Activated naive CD4-positive, alpha-beta T cell treated with anti-CD3 and anti-CD28 coated beads, Interleukin-2, amount 50 U/mL, for 24 hours (primary cell): ENCODE measurements at regions not wholly inside any gene's neighbourhood (a gene's known extent, or its start where the extent isn't known, plus 50 kb on each side); places are given as distances from the start of the nearest gene placed in this dataset.

Experiments used
- H3K27ac Mint-ChIP-seq: one replicate; pipeline ENCODE4 v1.8.0; 2021; ENCODE audit warnings: mild to moderate bottlenecking, mixed read lengths
- H3K27me3 Mint-ChIP-seq: one replicate; pipeline ENCODE4 v1.8.0; 2021; ENCODE audit warnings: mixed read lengths
- H3K36me3 Mint-ChIP-seq: one replicate; pipeline ENCODE4 v1.8.0; 2021; ENCODE audit warnings: mixed read lengths
- H3K4me1 Mint-ChIP-seq: one replicate; pipeline ENCODE4 v1.8.0; 2021; ENCODE audit warnings: mixed read lengths
- H3K4me3 Mint-ChIP-seq: one replicate; pipeline ENCODE4 v1.8.0; 2021; ENCODE audit warnings: mild to moderate bottlenecking, mixed read lengths
- H3K9me3 Mint-ChIP-seq: one replicate; pipeline ENCODE4 v1.8.0; 2021; ENCODE audit warnings: mixed read lengths

DNA sequence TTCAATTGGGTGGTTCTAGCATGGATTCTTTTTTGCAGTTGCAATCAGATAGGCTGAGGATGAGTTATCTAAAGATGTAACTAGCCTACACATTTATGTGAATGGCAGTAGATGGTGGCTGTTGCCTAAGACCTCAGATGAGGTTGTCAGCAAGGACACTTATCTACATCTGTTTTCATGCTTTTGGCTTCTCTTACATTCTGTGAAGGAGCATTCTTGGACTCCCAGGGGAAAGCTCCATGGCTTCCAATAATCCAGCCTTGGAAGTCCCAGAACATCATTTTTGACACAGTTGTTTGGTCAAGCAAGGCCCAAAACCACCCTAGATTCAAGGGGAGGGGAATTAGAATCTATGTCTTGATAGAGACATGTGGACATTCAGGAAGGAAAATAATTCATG is 332.2 kb upstream of the RBMS3 start:
- Mint-ChIP-seq H3K27me3 (no peaks in the 10 kb centered on the region), H3K4me1 (no peaks in the 10 kb centered on the region), H3K9me3 (no peaks in the 10 kb centered on the region), H3K27ac (no peak overlapping the region), H3K4me3 (no peak overlapping the region), H3K36me3 (no peaks in the 10 kb centered on the region)

DNA sequence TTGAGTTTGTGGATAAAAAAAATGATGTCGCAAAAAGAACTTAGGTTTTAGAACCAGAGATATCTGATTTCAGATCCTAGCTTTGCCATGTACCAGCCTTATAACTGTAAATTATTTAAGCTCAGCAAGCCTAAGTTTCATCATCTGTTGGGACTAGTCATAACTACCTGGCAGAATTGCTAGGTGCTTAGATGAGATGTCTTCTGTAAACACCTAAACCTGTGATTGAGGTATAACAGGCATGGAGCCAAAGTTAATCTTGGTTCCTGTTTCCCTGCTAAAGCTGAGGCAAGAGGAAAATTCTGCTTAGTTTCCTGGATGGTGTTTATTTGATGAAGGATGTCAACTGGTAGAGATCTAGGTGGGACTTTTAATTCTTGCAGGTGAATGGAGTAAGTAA is 331.3 kb upstream of the RBMS3 start:
- no peaks in the 10 kb centered on the region for H3K36me3 Mint-ChIP-seq
- no peaks in the 10 kb centered on the region for H3K27me3 Mint-ChIP-seq
- H3K4me3 Mint-ChIP-seq: no peak overlapping the region
- H3K27ac Mint-ChIP-seq: no peak overlapping the region
- no peaks in the 10 kb centered on the region for H3K9me3 Mint-ChIP-seq
- no peaks in the 10 kb centered on the region for H3K4me1 Mint-ChIP-seq

DNA sequence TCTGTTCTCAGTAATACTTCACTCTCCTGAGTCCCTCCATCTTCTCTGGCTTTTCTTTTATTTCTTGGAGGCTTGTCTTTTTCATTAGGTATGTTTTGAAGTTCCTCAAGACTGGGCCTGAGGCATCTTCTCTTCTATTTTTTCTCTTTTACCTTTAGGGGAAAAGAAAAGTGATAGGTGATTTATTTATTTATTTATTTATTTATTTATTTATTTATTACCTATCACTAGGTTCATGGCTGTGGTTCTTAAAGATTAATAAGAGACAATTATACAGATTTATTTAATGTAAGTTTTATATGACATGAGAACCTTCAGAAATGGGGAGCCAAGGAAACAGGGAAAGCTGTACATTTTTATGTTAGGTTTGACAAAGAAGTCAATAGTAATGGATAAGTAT is 330.3 kb upstream of the RBMS3 start:
- H3K36me3 Mint-ChIP-seq: no peaks in the 10 kb centered on the region
- H3K9me3 Mint-ChIP-seq: no peaks in the 10 kb centered on the region
- H3K27me3 Mint-ChIP-seq: no peaks in the 10 kb centered on the region
- H3K4me3 Mint-ChIP-seq: no peak overlapping the region
- H3K4me1 Mint-ChIP-seq: no peaks in the 10 kb centered on the region
- no peak overlapping the region for H3K27ac Mint-ChIP-seq

DNA sequence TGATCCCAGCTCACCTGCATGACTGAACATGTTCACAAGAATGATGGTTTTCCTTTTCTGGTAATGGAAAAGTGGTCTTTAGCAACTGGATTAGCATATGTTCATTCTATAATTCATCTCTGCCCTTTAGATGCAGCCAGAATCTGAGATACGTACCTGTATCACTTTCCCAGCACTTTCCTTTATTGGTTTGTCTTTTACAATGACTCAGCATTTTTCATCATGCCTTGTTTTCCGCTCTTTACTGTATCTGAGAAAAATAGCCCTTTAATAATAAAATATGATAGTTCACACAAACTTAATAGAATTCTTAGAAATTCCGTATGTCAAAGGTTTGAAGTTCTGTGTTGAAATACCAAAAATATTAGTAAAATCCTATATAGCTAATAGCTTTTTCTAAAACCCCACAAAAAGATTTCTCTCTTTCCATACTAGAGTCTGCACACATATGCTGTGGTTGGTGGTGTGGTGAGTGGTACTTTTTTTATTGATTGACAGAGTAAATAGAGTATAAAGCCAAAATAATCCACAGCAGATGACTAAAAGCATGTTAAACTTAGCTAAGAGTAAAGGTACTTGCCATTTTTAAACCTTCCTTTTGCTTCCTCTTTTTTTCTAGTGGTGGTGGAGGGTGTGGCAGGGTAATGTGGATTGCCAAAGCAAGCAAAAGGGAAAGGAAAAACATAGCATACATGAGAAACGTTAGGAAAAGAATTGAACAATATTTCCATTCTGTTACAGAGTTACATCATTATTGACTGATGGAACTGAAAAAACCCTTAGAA is 328.9 kb upstream of the RBMS3 start:
- no peak overlapping the region for H3K4me3 Mint-ChIP-seq
- no peaks in the 10 kb centered on the region for H3K9me3 Mint-ChIP-seq
- no peak overlapping the region for H3K27ac Mint-ChIP-seq
- no peaks in the 10 kb centered on the region for H3K36me3 Mint-ChIP-seq
- H3K4me1 Mint-ChIP-seq: no peaks in the 10 kb centered on the region
- no peaks in the 10 kb centered on the region for H3K27me3 Mint-ChIP-seq

DNA sequence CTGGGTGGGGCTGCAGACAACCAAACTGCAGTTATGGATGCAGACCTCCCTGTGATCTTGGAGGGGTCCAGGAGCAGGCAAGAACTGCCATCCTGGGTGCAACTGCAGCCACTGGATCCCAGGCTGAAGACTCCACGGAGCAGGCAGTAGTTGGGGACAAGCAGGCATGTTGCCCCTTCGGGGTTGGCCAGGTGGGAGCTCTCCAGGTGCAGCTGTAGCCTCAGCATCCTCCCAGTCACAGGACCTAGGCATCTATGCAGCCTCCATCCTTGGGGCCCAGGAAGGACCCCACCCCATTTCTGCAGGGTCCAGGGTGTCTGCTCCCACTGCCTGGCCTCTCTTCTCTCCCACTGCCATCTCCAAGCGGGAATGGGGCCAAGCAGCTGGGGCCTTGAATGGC is 322.2 kb upstream of the RBMS3 start:
- no peaks in the 10 kb centered on the region for H3K36me3 Mint-ChIP-seq
- no peaks in the 10 kb centered on the region for H3K4me1 Mint-ChIP-seq
- no peak overlapping the region for H3K4me3 Mint-ChIP-seq
- H3K27me3 Mint-ChIP-seq: peaks cover 1% of the 10 kb centered on the region
- no peaks in the 10 kb centered on the region for H3K9me3 Mint-ChIP-seq
- H3K27ac Mint-ChIP-seq: no peak overlapping the region

DNA sequence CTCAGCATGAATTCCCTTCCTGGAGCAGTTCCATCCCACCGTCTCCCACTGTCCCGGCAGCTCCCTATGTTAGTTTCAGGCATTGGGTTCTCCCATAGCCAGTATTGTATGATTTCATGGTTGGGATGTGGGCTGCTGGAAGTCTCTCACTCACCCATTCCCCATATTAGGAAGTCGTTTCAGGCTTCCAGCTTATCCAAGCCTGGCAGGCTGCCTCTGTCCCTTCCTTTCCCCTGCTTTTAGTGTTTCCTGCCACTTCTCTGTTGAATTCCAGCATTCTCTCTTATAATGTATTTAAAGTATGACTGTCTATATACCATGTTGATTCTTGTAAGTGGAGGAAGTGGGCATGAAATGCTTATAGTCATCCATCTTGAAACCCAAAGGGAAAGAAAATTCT is 309.7 kb upstream of the RBMS3 start:
- no peaks in the 10 kb centered on the region for H3K4me1 Mint-ChIP-seq
- no peak overlapping the region for H3K4me3 Mint-ChIP-seq
- H3K27ac Mint-ChIP-seq: no peak overlapping the region
- H3K27me3 Mint-ChIP-seq: no peaks in the 10 kb centered on the region
- peaks cover 30% of the 10 kb centered on the region for H3K9me3 Mint-ChIP-seq
- peaks cover 2% of the 10 kb centered on the region for H3K36me3 Mint-ChIP-seq

DNA sequence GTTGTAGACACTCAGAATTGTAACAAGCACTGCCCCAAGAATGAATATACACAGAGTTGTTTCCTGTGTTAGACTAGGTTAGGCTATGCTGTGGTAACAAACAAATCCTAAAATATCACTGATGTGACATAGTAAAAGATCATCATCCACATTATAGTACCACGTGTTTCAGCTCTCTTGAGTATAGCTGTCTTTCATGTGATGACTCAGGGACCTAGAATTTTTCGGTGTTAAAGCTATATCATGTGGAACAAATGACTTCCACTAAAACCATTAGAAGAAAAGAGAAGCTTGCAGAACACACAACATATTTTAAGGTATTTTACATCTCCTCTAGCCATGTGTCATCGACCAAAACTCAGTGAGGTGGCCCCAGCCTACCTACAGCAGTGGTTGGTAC is 307.9 kb upstream of the RBMS3 start:
- Mint-ChIP-seq H3K4me3 (no peak overlapping the region), H3K27ac (no peak overlapping the region)

DNA sequence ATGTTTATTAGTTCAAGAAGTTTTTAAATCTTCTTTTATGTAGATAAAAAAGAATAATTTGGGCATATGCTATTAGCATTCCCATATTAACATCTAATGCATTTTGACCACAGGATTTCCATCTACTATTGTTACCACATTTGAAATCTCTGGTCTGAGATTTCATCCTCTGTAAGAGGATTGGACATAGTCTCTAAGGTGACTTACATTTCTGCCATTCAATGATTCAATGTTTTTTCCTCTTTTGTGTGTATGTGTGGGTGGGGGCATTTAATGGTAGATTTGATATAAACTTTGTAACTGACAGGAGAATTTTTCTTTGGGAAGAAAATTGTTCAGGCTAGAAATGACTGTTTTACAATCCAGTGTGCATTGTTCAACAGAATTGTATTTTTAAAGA is 307.3 kb upstream of the RBMS3 start:
- no peaks in the 10 kb centered on the region for H3K27me3 Mint-ChIP-seq
- no peaks in the 10 kb centered on the region for H3K4me1 Mint-ChIP-seq
- no peak overlapping the region for H3K27ac Mint-ChIP-seq
- peaks cover 18% of the 10 kb centered on the region for H3K9me3 Mint-ChIP-seq
- no peak overlapping the region for H3K4me3 Mint-ChIP-seq
- H3K36me3 Mint-ChIP-seq: no peaks in the 10 kb centered on the region

More for the DNA sequence above, 307.9 kb upstream of the RBMS3 start:
- Mint-ChIP-seq H3K9me3 (peaks cover 20% of the 10 kb centered on the region), H3K4me1 (no peaks in the 10 kb centered on the region), H3K27me3 (no peaks in the 10 kb centered on the region), H3K36me3 (no peaks in the 10 kb centered on the region)

DNA sequence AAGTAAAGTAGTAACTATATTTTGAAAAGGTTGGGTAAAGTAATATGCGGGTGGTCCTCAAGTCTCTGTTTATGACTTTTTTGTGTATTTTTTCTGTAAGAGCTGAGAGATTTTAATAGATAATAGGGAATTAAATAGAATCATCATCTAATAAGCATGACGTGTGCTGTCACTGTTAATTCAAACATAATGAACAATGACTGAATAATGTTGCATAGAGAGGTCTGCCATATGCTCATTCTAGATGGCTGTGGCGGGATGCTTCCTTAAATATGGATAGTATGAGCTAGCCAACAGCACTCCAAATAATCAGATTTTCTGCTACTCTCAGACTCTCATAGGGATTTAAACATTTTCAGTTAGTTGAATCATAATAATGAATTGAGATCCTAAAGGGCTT is 302.8 kb upstream of the RBMS3 start:
- Mint-ChIP-seq H3K9me3 (peaks cover 7% of the 10 kb centered on the region), H3K27ac (no peak overlapping the region), H3K27me3 (no peaks in the 10 kb centered on the region), H3K4me3 (no peak overlapping the region), H3K4me1 (no peaks in the 10 kb centered on the region), H3K36me3 (no peaks in the 10 kb centered on the region)

DNA sequence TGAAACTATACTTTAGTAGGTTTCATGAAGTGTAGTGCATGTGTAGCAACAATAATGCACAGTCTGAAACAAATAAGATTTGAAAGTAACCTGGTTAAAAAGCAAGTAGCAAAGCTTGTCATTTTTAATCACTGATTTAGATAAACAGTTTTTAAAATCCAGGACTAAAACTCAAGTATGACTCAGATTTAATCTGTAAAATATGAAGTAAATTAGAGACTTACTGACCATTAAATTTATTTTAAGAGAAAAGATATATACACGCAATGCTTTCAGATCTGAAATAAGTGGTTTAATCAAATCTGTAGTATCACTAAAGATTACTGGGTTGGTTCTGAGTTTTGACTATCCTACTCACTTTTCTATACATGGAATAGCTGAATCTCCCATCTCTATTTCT is 300.7 kb upstream of the RBMS3 start:
- H3K36me3 Mint-ChIP-seq: no peaks in the 10 kb centered on the region

DNA sequence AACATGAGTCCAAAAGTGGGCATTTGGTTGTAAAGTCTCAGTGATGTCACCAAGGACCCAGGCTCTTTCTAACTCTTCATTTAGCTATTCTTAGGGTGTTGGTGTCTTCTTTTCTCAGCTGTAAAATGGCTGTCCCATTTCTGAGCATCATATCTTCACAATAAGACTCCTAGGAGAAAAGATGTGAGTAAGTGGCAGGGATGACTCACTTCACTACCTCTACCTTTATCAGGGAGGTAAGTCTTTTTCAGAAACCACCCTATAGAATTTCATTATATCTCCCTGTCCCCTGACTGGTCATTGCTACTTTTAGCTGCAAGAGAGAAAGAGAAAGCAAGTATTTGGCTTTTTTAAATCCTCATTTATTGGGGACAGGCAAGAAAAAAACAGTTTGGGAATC is 300.2 kb upstream of the RBMS3 start:
- no peaks in the 10 kb centered on the region for H3K27me3 Mint-ChIP-seq
- no peaks in the 10 kb centered on the region for H3K9me3 Mint-ChIP-seq
- no peak overlapping the region for H3K27ac Mint-ChIP-seq
- no peaks in the 10 kb centered on the region for H3K36me3 Mint-ChIP-seq
- no peaks in the 10 kb centered on the region for H3K4me1 Mint-ChIP-seq
- no peak overlapping the region for H3K4me3 Mint-ChIP-seq

More for the DNA sequence above, 300.7 kb upstream of the RBMS3 start:
- Mint-ChIP-seq H3K27ac (no peak overlapping the region), H3K4me3 (no peak overlapping the region), H3K4me1 (no peaks in the 10 kb centered on the region), H3K9me3 (no peaks in the 10 kb centered on the region), H3K27me3 (no peaks in the 10 kb centered on the region)

DNA sequence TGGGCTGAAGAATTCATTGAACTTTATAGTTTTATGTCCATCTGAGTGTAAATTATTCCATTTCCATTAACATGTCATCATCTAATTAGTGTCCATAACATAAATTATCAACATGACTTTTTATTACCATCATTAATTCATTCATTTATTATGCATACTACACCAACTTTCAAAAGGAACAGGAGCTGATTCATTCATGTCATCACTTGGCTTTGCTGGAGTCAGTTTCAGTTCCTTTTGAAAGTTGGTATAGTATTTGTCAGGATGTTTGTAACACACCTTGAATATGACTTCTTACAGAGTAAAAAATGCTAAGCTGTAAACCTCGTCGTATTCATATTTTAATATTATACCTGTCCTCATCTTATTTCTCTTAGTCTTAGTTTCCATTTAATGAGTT is 298.0 kb upstream of the RBMS3 start:
- H3K4me1 Mint-ChIP-seq: no peaks in the 10 kb centered on the region
- H3K9me3 Mint-ChIP-seq: no peaks in the 10 kb centered on the region
- no peaks in the 10 kb centered on the region for H3K27me3 Mint-ChIP-seq
- no peak overlapping the region for H3K4me3 Mint-ChIP-seq
- H3K36me3 Mint-ChIP-seq: no peaks in the 10 kb centered on the region
- H3K27ac Mint-ChIP-seq: no peak overlapping the region

DNA sequence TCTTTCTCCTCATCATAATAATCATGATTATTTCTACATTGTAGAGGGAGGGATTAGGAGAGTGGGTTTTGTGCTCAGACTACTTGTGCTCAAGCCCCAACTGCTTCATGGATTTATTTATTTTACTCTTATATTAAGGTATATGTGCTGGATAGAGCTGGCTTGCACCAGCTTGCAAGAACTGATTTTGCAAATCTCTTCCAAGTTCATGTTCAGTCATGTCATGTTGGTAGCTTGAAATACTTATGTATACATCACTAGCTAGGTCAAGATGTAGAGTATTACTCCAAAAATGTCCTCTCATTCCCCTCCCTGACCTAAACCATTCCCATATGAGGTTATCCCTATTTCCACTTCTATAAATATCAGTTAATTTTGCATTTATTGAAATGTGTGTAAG is 293.9 kb upstream of the RBMS3 start:
- Mint-ChIP-seq H3K9me3 (no peaks in the 10 kb centered on the region), H3K27me3 (no peaks in the 10 kb centered on the region), H3K36me3 (no peaks in the 10 kb centered on the region), H3K27ac (no peak overlapping the region), H3K4me3 (no peak overlapping the region), H3K4me1 (no peaks in the 10 kb centered on the region)

DNA sequence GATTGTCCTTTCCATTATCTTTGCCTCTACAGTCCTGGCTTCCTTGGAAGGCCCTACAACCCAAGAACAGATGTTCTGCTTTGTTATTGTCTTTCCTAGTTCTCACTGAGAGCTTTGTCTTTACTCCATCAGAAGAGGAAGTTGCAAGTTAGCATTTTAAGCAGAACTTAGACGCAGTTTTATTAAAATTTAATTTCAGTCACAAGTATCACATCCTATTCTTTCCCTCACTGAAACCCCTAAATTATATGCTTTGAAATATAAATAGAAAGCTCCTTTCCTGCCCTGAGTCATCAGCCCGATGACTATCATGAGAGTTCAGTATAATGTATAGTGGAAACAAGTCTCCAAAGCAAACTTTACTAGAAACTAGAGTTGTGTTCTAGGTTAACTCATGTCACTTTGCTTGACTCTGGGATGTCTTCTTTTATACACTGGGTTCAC is 291.2 kb upstream of the RBMS3 start:
- Mint-ChIP-seq H3K9me3 (no peaks in the 10 kb centered on the region), H3K4me3 (no peak overlapping the region), H3K27ac (no peak overlapping the region), H3K27me3 (no peaks in the 10 kb centered on the region), H3K36me3 (no peaks in the 10 kb centered on the region), H3K4me1 (no peaks in the 10 kb centered on the region)

DNA sequence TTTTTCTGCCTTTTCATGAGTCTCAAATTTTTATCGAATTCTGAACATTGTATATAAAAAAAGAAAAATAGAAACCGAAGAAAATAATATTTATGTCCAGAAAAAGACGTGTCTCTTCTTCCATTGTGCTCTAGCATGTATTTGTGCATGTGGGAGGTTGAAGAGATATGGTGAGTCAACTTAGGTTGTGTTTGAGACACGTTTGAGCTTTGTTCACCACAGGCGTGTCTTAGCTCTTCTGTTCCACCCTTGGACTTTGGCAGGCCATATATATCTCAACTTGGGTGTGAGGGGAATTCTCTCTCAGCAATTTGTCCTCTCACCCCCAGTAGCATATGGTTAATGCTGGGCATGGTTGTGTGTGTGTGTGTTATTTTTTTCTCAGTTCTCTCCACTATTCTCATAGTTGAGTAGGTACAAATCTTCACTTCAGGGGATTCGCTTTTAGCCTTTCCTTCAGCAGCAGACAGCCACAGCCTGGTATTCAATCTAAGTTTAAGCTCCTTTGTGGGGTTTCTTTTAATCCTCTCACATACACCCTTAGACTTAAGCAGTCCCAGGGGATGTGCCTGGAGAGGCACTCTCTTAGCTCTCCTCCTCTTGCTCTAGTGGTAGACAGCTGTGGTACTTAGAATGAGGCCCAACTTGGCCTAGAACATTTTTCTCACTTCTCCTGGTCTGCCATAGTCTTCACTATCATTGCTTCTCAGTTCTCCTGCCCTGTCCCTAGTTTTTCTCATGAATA is 286.5 kb upstream of the RBMS3 start:
- H3K9me3 Mint-ChIP-seq: no peaks in the 10 kb centered on the region
- no peaks in the 10 kb centered on the region for H3K4me1 Mint-ChIP-seq
- H3K27me3 Mint-ChIP-seq: no peaks in the 10 kb centered on the region
- H3K36me3 Mint-ChIP-seq: no peaks in the 10 kb centered on the region
- no peak overlapping the region for H3K27ac Mint-ChIP-seq
- H3K4me3 Mint-ChIP-seq: no peak overlapping the region

DNA sequence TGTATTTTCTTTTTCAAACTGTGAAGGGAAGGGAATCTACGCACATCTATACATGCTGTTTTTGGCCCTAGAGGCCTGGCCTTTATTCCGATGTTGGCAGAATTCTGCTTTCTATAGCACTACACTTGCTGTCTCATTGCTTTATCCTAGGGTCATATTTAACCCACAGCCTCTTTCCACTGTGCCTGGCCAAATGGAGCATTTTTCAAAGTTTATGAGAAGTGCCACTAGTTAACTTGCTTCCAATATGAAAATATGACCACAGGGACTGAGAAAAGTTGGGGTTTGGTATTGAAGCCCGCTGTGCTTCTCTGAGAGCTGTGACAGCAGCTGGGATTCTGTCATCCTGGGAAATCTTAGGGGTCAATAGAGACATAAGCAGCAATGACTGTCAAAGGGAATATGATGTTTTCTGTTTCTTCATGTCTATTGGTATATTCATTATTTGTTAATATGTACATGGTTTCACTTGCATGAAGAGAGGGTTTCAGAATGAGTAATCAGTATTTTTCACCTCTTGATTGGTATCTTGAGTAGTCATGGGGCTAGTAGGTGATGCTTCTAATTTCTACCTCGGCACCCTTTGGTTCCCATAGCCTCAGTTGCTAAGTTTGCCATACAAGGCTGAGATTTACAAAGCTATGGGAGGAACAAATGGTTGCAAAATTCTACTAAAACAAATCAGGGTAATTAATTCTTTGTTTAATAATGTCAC is 275.8 kb upstream of the RBMS3 start:
- Mint-ChIP-seq H3K4me3 (no peak overlapping the region), H3K27ac (no peak overlapping the region), H3K4me1 (no peaks in the 10 kb centered on the region), H3K9me3 (no peaks in the 10 kb centered on the region), H3K36me3 (no peaks in the 10 kb centered on the region), H3K27me3 (no peaks in the 10 kb centered on the region)
